ENCODE measurements at regions not wholly inside any gene's neighbourhood (a gene's known extent, or its start where the extent isn't known, plus 50 kb on each side); places are given as distances from the start of the nearest gene placed in this dataset.

DNA sequence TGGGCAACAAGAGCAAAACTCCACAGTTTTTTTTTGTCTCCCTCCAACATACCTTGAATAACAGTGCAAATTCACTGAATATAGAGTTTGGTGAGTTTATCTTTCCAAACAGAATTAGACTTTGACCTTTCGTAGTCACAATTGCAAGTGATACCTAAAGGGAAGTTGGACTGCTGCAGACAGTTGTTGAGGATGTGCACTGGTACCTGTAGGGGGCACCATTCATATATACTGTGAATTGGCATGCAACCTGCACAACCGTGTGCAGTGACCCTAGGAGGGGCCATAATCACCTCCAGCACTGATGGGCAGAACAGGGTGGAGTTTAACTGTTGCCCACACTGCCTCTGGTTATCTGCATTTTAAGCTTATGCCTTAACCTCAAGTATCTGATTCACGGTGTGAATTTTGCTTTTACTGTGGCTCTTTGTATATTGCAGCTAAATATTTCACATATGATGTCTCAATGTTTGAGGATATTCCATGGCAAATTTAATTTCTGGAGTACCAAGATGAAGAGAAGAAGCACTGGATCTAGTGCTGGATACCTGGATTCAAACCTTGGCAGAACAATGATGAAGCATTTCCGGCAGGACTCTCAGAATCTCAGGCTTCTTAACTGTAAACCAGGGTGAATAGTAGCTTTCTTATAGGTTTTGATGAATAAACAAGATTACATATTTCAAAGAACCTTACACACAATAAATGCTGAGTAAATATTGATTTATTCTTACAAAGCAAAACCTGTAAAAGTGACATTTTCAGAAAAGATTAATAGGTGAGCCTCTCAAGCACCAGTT, 144.3 kb downstream of the ACTBL2 start:
- DNase-seq = no peak
- intact Hi-C loops (cut with DNase I) = no loop called here

DNA sequence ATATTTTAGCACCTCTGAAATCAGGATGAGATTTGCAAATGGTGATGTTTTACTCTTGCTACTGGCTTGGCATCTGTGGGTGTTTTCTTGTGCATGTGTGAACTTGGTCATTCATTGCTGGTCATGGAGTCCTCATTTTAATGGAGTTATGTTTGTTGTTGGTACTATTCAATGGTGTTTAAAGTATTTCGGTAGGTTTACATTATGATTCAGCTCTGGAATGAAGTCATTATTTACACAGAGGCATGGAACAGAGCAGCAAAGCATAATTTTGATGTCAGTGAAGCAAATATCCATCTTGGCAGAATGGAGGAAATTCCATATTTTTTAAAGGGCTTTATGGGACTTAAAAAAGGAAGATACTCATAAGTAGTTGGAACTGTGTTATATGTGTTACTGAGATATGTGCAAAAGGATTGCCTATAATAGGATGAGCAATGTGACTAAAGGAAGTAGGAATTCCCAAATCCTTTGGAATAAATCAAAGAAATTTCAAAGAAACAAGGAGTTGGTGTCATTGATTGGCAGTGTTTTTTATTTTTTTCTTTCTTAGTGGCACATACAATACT, 147.4 kb downstream of the ACTBL2 start:
- no peak for DNase-seq
- intact Hi-C loops (cut with DNase I) = no loop called here

DNA sequence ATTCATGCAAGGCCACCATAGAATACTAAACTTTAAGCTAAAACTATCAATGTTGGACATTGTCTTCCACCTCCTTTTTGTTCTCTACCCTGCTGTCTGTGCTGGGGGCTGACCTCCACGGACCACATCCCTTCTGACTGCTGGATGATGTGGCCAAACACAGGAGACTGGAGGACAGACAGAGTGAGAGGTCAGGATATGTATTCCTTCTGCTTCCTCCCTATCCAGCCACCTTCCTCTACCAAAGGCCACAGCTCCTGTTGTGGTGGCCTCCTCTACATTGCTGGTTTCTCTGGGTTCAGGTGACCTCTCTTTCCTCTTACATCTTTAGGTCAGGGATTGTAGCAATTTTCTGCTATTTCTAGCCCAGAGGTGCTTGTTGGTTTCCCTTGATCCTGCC, 148.1 kb downstream of the ACTBL2 start:
- intact Hi-C loops (cut with DNase I) = no loop called here
- DNase-seq = no peak

DNA sequence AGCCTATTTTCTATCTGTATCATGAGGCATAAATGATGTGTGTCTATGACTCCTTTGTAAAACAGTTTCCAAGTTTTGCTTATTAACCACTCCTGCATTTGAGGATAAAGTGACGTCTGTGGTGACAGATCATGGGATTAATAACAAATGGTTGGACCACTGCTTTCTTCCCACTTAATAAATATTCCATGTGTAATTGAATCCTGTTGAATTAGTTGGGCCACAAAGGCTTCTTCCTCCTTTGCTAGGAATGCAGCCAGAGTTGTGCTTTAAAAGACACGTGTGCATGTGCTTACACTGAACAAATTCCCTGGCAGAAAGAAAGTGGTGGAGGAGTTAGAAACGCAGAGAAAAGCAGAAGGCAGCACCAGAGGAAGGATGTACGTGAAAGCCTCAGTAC, 150.2 kb downstream of the ACTBL2 start:
- no peak for DNase-seq
- intact Hi-C loops (cut with DNase I) = no loop called here

DNA sequence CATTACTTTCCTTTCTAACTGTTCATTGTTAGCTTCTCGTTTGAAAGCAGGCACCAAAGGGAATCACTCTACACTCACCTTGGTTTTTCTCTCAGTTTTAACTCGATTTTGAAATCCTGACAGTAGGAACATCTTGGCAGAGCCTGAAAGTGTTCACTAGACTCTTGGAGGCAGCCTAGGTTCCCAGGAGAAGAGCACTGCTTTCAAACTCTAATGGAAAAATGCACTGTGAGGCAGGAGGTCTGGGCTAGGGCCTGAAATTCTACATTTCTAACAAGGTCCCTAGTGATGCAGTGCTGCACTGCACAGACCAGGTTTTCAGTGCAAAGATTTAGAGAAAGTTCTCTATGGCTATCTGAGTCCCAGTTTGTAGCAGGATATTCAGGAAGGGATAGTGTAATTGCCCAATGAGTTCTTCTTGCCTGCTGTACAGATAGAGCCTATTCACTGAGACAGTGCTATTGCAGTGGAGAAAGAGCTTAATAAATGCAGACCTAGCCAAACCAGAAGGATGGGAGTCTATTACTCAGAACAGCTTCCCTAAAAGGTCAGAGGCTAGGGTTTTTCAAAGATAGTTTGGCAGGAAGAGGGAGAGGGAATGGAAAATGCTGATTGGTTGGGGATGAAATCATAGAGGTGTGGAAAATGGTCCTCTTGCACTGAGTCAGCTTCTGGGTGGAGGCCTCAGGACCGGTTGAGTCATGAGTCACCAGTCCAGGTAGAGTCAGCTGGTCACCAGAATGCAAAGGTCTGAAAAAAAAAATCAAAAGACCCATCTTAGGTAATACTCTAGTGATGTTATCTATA, 153.9 kb downstream of the GPBP1 start:
- intact Hi-C loops (cut with DNase I) = no loop called here
- DNase-seq = no peak

DNA sequence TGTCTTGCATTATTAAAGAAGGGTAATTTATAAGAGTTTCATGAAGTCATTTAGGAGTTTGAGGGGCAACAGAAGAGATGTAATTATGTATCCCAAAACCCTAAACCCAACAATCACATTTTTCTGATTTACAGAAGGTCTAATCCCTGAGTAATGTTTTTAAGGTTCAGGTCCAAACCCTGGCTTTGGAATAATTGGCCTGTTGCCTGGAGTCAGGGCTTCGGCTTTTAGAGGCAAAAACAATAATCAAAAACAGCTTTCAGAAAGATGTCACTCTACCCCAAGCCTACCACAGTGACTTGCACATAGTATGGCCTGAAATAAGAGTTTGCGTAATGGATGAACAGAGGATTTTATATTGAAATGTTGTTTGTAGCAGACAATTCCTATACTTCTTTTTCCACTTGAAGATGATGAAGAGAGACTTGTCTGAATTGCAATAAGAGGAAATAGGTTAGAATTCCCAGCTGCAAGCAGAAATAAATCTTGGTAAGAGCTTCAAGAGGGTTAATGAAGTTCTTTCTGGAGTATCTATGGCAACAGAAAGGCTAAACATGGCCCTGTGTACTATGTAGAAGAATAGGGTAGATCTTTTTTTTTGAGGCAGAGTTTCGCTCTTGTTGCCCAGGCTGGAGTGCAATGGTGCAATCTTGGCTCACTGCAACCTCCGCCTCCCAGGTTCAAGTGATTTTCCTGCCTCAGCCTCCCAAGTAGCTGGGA, 152.0 kb downstream of the GPBP1 start:
- intact Hi-C loops (cut with DNase I) = no loop called here
- DNase-seq = no peak

DNA sequence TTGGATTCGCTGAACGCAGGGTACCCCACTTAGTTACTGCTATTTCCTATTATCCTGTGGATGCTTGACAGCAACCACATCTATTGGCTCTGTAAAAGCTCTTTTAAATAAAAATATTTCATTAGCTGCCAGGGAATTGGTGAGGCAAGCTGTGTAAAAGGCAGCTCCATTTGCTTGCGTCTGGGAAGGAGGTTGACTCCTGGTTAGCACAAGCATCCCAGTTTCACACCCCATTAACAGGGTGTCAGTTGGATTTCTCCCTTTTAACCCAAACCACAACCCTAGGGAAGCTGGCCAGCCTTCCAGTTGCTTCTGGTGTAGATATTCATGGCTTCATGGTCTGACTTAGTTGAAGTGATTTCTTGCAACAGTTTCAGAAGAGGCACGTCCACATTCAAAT, 151.0 kb downstream of the GPBP1 start:
- intact Hi-C loops (cut with DNase I) = no loop called here
- DNase-seq = no peak

DNA sequence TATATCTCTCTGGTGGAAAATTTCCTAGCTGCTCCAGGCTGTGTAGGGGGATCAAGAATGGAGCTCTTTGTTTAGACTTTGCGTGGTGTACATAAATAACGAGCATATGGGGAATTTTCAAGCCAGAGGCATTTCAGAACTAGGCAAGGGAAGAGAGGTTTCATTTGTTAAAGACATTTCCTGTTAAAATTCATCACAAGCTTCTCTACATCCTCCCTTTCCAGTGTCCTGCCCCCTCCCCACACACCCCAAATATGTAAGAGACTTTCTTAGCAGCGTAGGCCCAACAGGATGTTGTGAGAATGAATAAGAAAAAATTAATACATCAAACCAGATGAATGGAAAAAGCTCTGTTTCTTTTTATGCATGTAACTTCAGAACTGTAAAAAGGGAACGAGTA, 150.3 kb downstream of the GPBP1 start:
- DNase-seq = no peak
- intact Hi-C loops (cut with DNase I) = no loop called here

DNA sequence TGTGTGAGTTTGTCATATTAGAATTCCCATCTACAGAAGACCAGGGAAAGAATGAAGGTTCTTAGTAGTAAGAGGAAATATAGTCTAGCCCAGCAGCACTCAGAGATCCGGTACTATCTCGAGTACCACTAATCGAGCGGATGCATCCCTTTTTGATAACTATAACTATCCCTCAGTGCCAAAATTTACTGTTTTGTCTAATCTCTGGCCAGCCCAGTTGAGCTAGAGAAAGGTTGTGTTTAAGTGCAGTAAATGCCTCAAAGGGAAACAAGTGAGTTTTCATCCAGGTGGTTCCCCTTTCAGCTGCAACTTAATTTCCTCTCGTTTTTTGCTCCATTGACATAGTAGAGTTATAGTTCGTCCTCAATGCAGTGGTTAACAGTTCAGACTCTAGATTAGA, 146.7 kb downstream of the GPBP1 start:
- intact Hi-C loops (cut with DNase I) = no loop called here
- DNase-seq = no peak

DNA sequence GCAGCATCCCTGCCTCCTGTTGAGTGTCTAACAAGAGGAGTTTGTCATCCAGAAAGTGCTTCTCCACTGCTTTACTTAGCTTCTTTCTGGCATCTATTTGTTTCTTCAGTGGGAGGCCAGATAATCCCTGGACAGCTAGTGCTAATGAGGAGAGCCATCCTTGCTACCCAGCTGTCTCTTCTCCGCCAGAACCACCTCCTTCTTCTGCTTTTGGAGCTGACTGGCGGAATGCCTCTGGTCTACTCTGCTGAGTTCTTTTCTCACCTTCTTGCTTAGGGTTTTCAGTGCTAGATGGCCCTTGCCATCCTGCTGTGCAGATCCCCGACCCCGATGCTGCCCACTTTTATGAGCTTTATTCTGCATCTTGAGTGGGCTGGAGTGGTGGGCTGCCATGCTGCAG, 145.8 kb downstream of the GPBP1 start:
- DNase-seq = peak in 4 of 10 donors; percentile 17 to 75 (median 24)

DNA sequence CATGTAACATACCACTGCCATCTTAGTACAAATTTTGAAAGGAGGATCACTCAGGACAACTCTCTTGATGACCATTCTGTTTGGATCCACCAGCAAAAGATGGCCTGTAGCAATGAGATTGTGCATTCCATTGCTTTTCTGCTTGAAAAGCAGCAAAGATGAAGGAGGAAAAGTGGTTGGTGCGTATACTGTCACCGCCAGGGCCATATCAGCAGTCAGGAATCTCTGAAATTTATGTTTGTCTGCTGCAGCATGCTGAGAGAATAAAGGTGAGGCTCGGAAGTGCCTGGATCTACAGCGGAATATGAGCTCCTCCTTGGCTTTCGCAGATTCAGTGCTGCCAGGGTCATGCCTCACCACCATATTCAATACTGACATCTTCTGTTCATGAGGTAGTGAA, 144.4 kb downstream of the GPBP1 start:
- no peak for DNase-seq
- intact Hi-C loops (cut with DNase I) = no loop called here

More for the DNA sequence above, 145.8 kb downstream of the GPBP1 start:
- intact Hi-C loops (cut with DNase I) = no loop called here

DNA sequence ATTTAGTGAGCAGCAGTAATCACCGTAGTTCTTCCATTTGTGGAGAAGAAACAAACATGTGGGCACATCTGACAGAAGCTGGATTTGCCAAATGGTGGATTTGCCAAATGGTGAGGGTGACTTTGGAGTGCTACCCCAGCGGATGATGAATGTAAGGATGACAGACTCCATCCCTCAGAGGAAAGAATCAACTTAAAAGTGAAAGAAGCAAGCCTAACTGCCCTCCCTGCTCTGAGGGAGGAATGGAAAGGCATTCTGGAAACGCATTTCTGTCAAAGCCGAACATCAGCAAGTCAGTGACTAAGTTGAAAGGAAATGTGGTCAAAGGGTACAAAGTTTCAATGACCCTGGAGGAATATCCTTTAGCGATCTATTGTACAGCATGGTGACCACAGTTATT, 143.5 kb downstream of the GPBP1 start:
- intact Hi-C loops (cut with DNase I) = no loop called here
- DNase-seq = no peak

DNA sequence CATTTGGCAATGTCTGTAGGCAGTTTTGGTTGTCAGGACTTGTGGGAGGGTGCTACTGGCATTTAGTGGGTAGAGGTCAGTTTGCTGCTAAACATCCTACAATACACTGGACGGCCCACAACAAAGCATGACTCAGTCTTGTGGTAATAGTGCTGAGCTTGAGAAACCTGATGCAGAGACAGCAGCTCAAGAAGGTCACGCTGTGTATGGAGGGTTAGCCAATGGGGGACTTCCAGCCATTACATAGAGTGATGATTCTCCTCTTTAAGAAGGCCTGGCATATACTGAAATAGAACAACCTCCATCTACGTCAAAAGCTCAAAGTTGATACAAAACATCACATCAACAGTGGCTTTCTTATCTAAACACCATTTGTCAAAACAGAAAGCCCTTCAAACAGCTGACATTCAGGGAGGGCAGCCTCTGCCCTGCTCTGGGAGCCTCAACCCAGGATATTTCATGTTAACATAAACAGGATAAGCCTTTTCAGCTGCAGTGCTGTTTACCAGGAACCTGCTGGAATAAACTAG, 143.0 kb downstream of the GPBP1 start:
- no peak for DNase-seq
- intact Hi-C loops (cut with DNase I) = no loop called here

DNA sequence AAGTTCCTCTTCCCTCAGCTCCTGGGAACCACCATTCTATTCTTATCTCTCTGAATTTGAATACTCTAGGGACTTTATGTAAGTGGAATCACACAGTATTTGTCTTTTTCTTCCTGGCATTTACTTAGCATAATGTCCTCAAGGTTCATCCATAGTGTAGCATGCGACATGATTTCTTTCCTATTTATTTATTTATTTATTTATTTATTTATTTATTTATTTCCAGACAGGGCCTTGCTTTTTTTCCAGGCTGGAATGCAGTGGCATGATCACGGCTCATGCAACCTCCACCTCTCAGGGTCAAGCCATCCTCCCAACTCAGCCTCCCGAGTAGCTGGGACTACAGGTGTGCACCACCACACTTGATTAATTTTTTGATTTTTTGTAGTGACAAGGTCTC, 142.1 kb downstream of the GPBP1 start:
- DNase-seq = no peak
- intact Hi-C loops (cut with DNase I) = no loop called here
